NCI-H1105 treated with DMSO at 0.1 percent for 48 hours (cell line): ENCODE measurements at regions not wholly inside any gene's neighbourhood (a gene's known extent, or its start where the extent isn't known, plus 50 kb on each side); places are given as distances from the start of the nearest gene placed in this dataset.
"Not testable (repeated sequence)": the region's sequence is repeated elsewhere in the genome, so short reads cannot be mapped to it uniquely, and the experiment has no call there.

ENCODE experiments used
- DNase-seq: peaks from one replicate; lab custom pipeline; 2025; lab: John Stamatoyannopoulos, UW

DNA sequence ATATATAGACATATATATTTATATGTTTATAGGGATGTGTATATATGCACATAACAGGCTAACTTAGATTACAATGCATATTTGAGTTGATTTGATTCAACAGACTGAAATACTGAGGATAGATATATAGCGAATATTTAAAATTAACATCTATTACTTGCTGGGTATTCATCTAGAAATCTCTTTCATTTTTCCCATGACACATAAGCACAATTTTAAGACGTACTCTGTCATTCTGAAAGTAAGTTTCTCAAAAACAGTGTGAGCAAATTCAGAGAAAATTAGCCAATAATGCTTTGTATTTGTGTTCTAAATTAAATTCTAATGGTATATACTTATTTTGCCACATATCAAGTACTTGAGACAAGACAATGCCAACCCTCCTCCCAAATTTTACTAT lies 907.5 kb upstream of the MDGA2 start:
- no peak for DNase-seq

DNA sequence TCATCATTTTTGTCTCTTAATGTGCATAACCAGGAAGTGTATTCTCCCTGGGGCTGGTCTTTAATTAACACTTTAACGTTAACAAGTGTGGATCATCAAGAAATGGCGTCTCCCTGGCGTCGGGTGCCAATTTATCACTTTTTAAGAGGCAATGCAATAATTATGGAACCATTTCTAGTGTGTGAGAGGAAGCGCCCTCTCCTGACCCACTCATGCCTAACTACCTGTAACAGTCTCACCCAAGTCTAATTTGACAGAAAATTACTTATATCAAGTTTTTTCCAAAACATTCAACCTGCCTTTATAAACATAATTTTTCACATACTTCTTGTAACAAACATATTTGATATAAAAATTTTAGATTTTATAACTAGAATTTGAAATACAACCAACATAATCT lies 905.3 kb upstream of the MDGA2 start:
- no peak for DNase-seq

DNA sequence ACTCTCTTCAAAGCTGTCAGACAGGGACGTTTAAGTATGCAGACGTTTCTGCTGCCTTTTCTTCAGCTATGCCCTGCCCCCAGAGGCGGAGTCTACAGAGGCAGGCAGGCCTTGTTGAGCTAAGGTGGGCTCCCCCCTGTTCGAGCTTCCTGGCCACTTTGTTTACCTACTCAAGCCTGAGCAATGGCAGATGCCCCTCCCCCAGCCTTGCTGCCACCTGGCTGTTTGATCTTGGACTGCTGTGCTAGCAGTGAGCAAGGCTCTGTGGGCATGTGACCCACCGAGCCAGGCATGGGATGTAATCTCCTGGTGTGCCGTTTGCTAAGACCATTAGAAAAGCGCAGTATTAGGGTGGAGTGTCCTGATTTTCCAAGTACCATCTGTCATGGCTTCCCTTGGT lies 900.4 kb upstream of the MDGA2 start:
- no peak for DNase-seq

DNA sequence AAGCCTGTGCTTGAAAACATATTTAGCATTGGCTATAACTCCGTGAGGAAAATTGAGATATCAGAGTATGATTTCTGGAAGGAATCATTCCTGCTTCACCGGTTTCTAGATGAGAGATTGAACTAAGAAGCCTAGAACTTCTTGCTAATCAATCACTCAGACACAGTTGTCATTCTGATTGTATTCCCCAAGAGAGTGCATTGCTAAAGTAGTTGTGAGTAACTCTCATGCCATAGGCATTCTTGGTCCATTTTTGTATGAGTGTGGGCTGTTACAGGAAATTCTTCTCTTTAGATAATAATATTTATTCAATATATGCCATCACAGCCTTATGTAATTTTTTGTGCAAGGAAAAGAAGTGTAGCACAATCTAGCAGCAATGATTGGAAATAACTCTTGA lies 893.3 kb upstream of the MDGA2 start:
- DNase-seq: no peak

DNA sequence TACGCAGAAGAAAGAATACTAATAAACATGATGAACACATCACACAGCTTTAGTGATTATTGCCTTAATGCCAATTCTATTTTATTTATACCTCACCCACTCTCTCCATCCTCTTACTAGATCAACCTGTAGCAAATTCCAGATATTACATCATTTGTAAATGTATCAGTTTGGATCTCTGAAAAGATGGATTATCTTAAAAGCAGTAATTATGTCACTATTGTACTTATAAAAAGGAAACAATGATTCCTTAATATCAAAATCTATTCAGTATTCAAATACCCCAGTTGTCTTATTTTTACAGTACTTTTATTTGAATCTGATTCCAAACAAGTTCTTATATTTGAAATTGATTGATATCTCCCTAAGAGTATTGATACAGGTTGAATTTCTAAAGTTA lies 892.8 kb upstream of the MDGA2 start:
- DNase-seq: no peak

DNA sequence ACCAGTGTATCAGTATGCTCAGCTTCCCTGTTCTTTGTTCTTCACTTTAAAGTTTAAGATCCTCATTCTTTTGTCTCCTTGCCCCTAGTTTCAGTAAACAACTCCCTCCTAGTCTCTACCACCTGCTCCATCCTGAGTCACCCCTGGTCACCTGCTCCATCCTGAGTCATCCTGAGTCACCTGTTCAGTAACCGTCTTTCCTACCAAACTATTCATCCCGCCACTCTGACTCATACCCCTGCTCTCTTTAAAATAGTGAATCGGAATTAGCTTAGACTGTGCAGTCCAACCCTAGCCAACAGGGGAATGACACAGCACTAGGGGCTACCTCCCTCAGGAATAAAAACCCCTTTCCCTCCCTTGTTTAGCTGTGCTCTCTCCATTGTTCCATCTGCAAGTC lies 888.1 kb upstream of the MDGA2 start:
- no peak for DNase-seq

DNA sequence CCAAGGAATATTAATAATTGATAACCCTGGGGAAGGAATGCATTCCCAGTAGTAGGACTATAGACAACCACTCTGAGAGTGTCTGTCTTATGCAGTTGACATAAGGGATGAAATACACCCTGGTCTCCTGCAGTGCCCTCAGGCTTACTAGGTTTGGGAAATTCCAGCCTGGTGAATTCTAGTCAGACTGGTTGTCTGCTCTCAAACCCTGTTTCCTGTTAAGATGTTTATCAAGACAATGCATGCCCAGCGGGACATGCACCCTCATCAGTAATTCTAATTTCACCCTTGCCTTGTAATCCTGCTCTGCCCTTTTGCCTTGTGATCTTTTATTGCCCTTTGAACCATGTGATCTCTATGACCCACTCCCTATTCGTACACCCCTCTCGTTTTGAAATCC lies 886.0 kb upstream of the MDGA2 start:
- not testable (repeated sequence) for DNase-seq

DNA sequence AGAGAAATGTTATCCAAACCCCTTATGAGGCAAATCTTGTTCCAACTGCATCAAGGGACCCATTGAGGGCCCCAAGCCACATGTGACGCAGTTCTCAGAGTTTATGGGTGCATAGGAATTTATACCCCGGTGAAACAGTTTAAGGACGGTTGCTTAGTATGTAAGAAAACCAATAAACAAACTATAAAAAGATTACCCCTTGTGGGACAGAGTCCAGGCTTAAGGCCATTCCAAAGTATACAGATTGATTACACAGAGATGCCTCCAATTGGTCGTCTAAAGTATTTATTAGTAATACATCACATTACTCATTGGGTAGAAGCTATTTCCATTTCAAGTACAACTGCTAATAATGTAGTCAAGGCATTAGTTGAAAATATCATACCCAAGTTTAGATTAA lies 885.0 kb upstream of the MDGA2 start:
- DNase-seq: no peak

DNA sequence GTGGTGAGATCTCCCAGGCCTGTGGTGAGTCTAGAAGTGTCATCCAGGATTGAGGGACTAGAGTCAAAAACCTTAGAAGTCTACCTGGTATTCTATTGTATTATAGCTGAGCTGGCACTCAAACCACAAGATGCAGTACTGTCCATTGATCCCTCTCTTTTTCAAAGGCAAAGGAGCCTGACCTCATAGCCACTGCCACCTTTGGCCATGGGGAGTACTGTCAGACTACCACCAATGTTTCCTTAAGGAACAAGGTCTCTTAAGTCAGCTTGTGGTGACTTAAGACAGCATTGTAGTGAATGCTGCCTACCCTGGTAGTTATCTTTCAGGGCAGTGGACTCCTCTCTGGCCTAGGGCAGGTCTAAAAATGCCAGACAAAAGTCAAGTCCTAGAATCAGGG lies 878.0 kb upstream of the MDGA2 start:
- no peak for DNase-seq

DNA sequence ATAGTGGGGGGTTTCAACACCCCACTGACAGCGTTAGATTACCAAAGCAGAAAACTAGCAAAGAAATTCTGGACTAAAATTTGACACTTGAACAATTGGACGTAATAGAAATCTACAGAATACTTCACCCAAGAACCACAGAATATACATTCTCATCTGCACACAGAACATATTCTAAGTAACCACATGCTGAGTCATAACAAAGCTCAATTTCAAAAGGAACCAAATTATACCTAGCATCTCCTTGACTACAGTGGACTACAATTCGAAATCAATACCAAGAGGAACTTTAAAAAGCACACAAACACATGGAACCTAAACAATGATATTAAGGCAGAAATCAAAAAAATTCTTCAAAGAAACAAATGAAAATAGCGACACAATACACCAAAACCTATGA lies 871.6 kb upstream of the MDGA2 start:
- no peak for DNase-seq

DNA sequence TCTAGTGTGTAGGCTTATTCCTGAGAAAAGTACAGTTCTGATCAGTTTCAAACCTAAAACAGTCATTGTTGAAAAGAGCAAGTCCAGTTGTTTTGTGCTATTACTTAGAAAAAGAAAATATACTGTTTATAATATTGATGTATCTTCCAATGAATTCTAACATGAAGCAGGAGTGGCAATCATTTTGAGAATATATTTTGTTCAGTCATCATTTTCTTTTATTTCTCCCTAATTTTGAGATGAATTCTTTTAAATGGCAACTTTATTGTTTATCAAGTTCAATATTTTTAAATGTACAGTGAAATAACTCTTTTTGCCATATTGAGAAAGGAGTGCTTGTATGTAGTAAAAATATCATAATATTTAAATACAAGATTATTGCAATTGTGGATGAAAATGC lies 862.2 kb upstream of the MDGA2 start:
- DNase-seq: no peak

DNA sequence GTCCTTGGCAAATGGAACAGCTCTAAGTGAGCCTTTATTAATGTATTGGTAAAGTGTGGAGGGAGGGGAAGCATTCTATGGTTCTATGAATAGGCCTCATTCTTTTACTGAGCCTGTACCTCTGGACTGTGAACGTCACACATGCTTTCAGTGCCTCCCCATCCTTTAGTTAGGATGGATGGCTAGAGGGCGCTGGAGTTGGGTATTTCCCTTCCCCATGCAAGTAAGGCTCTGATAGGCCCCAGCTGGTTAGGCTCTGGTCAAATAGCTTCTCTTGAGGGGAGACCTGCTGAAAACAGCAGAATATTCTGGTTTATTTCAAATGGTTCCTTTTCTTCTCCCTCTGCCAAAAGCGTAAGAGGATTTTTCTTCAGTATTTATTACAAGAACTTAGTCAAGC lies 860.9 kb upstream of the MDGA2 start:
- no peak for DNase-seq

DNA sequence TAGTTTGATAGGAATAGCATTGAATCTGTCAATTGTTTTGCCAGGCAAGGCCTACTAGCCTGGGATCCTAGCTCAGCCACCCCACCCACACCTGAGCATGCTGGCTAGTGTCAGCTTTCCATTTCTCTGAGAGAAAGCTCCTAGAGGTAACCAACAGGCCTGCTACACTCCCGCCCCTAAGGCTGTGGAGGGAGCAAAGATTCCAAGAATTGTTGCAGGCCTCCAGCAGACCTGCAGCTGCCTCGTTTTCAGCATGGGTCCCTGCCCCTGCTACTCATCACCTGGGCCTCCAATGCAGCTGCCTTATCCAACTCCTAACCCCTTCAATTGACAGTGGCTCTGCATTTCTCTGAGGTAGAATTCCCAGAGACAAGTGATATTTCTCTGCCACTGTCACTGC lies 852.4 kb upstream of the MDGA2 start:
- DNase-seq: no peak

DNA sequence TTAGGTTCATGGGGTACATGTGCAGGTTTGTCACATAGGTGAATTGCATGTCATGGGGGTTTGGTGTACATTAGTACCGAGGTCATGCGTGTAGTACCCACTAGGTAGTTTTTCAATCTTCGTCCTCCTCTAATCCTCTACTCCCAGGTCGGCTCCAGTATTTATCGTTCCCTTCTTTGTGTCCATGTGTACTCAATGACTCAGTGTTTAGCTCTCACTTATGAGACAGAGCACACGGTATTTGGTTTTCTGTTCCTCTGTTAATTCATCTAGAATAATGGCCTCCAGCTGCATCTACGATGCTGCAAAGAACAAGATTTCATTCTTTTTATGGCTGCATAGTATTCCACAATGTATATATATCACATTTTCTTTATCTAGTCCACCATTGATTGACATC lies 850.9 kb upstream of the MDGA2 start:
- DNase-seq: no peak

DNA sequence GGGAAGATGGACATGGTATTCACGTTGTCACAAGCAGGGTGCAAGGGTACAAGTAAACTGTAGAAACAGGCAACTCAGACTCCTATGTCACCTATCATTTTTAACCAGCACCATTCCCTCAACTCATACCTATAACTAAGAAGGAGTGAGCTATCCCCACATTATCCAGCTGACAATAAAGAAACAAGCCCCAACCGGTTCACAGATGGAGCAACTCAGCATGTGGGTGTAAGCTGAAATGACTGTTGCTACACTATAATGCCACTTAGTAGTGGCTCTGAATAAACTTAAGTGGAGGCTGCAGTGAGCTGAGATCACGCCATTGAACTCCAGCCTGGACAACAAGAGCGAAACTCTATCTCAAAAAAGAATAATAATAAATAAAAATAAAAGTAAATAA lies 829.5 kb upstream of the MDGA2 start:
- no peak for DNase-seq

DNA sequence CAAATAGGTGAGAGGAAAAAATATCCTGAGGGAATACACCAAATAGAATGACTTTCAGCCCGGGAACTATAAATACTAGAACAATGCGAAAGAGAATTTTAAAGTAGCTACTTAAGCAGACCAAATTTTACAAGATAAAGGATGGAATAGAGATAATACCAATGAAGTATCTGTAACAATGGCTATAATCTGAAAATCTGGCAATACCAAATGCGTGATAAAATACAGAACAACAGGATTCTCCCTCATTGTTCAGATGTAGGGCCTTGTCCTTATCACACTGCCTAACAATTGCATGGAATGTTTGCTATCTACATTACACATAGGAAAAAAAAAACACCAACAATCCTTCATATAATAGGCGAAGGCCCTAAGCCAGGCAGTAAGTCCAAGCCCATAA lies 815.4 kb upstream of the MDGA2 start:
- no peak for DNase-seq

DNA sequence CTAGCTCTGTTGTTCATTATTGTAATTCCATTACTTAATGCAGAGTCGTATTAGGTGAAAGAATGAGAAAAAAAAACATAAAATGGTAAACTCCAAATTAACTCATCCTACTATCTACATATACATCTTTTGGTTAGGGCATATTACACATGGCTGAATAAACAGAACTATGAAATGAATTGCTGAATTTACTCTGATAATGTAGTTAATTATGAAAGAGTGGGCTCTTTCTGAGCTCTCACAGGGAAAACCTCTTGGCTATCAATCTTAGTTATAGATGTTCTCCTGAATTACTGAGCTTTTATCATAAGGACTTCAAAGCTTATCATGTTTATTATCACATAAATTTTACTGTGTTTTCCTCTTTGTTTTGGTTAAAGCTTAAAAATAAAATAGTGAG lies 798.5 kb upstream of the MDGA2 start:
- DNase-seq: no peak

DNA sequence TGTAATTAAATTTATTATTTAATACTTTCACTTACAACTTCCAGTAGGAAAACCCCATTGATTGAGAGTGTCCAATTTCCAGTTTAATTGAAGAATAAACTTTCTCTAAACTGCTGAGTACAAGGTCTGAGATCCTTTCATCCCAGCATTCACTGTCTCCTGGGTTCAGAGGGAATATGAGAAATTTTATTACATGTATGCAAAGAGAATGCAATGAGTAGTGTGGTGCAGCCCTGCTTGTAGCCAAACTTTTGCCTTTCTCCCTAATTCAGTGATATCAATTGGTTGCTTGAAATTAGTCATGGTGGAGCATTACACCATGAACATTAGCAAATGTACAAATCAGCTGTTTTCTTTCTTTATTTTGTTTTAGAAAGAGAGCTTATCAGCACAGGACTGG lies 780.6 kb upstream of the MDGA2 start:
- no peak for DNase-seq

DNA sequence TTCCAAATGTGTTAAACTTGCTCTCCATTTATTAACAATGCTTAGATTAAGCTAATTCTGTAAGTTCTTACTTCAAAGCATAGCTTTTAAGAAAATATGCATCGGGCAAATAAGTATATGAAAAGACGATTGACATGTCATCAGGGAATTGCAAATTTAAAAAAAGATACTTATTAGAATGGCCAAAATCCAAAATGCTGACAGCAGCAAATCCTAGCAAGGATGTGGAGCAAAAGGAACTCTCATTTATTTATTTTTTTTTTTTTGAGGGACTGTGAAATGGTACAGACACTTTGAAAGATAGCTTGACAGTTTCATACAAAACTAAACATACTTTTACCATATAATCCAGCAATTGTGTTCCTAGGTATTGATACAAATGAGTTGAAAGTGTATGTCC lies 779.5 kb upstream of the MDGA2 start:
- DNase-seq: no peak

DNA sequence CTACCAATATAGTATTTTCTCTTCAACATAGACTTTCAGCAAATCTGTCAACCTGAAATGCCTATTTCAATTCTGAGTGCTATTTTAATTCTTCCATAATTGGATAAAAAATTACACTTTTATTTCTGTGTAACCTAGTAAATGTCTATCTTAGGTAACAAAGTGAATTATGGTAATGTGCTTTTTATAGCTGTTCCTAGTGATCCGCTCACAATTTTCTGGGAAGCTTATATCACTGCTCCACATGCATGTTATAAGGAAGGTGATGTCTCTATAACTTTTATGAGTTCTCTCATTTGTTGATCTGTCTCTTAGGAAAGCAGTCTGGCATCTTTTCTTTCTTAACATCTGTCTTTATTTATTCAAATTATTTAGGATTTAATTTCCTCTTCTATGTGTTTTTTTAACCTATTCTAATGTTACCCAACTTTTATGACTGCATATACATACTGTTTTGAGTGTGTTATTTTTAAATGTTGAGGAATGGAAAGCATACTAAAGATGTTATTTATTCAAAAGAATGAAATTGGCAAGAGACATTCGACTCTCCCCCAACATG lies 777.1 kb upstream of the MDGA2 start:
- no peak for DNase-seq

DNA sequence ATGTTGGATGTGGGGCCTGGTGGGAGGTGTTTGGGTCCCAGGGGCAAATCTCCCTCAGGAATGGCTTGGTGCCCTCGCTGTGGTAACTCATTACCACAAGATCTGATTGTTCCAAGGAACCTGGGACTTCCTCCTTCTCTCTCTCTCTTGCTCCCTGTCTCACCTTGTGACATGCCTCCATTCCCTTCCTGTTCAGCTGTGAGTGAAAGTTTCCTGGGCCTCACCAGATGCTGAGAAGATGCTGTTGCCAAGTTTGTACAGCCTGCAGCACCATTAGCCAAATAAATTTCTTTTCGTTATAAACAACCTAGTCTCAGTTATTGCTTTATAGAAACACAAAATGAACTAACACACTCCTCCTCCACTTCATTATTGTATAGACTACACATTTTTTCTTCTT lies 759.8 kb upstream of the MDGA2 start:
- no peak for DNase-seq

DNA sequence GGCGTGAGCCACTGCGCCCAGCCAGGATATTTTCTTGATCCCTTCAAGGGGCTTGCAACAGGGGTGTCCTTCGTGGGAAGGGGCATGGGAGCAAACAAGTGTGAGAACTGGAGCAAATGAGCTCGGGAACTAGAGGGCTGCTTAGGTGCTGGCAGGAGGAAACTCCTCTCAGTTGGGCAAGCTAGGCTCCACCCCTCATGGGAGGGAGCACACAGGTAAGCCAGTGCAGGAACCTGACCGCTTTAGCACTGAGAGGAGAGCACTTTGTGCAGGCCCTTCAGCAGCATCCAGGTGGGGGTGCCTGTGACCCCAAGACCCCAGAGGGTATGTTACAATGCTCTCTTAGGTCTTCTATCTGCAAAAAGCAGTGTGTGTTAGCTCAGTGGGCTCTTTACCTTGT lies 755.4 kb upstream of the MDGA2 start:
- DNase-seq: no peak

DNA sequence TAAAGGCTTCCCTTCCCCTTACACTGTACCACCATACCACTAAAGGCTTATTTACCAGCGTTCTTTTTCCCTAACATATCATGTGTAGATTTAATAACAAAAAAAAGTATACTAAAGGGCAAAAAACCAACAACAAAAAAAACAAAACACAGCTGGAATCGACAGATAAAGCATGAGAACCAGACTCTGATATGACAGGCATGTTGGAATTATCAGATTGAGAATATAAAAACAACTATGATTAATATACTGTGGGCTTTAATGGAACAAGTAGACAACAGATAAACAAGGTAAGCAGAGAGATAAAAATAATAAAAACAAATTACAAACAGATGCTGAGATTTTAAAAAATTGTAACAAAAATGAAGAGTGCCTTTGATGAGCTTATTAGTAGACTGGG lies 754.1 kb upstream of the MDGA2 start:
- DNase-seq: no peak

DNA sequence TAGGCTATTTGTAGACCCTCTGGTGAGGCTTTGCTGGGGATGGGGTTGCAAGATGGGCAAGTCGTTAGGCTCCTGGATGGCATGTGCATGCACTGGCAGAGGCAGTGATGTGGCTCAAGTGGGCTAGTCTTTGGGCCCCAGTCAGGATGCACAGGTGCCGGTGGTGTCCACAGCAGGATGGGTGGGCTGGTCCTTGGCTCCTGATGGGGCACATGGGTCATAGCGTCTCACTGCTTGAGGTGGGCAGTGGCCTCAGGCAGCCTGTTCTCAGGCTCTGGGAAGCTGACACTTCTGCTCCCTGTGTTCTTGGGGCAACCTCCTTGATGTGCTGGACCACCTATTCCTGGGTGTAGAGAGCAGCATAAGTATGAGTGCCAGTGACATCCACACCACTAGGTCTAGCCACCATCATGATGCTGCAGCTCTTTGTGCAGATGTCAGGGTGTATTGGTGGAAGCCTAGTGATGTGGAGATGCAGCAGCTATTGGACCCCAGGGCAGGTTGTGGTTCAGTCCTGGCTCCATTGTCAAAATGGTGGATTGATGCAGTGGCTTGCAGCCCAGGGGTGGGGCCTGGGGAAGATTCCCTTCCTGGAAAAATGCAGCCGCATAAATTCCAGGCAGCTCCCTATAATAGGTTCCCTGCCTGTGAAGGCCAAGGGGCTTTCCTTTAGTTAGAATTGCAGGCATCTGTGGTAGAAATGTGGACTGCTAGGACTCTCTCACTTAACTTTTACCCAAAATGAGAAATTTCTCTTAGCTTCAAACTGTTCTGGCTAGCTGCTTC lies 742.5 kb upstream of the MDGA2 start:
- DNase-seq: no peak
